ENCODE measurements at regions not wholly inside any gene's neighbourhood (a gene's known extent, or its start where the extent isn't known, plus 50 kb on each side); places are given as distances from the start of the nearest gene placed in this dataset.

- no peak for TF ChIP-seq CTCF (IDR thresholded peaks at IDR 0.05)
- TF ChIP-seq POLR2A (IDR thresholded peaks at IDR 0.05) = no peak
- TF ChIP-seq EP300 (IDR thresholded peaks at IDR 0.05) = no peak
Measured at GRCh38 chr1:93778457-93778856, 96.8 kb upstream of the BCAR3 start.

All from sigmoid colon (tissue), 4 donors.